AG09309 (cell line): ENCODE measurements at regions not wholly inside any gene's neighbourhood (a gene's known extent, or its start where the extent isn't known, plus 50 kb on each side); places are given as distances from the start of the nearest gene placed in this dataset.

Experiments
- DNase-seq: peaks from one replicate; pipeline ENCODE4 v3.0.0-alpha.2; 2010; ENCODE audit warnings: low read depth
- H3K4me3 ChIP-seq: 2 replicates; pipeline ENCODE4 v1.5.1; 2011; ENCODE audit warnings: mild to moderate bottlenecking, low read depth, low read length, moderate library complexity; ENCODE audit not compliant: control insufficient read depth
- TF ChIP-seq, protein P1 (sequence below): IDR thresholded peaks from 2 replicates; pipeline ENCODE4 v1.5.1; 2011; ENCODE audit warnings: mild to moderate bottlenecking, low read depth, low read length, inconsistent platforms; ENCODE audit not compliant: insufficient read depth, control insufficient read depth; ENCODE audit errors: missing control alignments

DNA sequence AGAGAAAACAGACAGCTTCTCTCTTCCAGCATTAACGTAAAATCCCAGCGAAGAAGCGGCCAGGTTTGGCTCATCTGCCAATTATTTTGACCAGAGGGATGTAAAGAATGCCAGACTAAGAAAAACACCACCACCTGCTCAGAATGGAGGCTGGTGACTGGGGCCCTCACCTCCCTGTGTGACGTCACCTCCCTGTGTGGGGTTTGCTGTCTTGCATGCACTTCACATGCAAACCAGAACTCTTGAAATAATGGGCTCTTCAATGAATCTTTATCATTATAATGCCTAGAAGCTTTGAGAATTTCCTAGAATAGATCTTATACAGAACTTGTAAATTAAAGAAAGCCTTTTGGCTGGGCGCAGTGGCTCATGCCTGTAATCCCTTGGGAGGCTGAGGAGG, 101.8 kb upstream of the WAC start:
- no peak overlapping the region for H3K4me3 ChIP-seq
- DNase-seq = no peak
- TF ChIP-seq, protein P1, sequence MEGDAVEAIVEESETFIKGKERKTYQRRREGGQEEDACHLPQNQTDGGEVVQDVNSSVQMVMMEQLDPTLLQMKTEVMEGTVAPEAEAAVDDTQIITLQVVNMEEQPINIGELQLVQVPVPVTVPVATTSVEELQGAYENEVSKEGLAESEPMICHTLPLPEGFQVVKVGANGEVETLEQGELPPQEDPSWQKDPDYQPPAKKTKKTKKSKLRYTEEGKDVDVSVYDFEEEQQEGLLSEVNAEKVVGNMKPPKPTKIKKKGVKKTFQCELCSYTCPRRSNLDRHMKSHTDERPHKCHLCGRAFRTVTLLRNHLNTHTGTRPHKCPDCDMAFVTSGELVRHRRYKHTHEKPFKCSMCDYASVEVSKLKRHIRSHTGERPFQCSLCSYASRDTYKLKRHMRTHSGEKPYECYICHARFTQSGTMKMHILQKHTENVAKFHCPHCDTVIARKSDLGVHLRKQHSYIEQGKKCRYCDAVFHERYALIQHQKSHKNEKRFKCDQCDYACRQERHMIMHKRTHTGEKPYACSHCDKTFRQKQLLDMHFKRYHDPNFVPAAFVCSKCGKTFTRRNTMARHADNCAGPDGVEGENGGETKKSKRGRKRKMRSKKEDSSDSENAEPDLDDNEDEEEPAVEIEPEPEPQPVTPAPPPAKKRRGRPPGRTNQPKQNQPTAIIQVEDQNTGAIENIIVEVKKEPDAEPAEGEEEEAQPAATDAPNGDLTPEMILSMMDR = no peak

DNA sequence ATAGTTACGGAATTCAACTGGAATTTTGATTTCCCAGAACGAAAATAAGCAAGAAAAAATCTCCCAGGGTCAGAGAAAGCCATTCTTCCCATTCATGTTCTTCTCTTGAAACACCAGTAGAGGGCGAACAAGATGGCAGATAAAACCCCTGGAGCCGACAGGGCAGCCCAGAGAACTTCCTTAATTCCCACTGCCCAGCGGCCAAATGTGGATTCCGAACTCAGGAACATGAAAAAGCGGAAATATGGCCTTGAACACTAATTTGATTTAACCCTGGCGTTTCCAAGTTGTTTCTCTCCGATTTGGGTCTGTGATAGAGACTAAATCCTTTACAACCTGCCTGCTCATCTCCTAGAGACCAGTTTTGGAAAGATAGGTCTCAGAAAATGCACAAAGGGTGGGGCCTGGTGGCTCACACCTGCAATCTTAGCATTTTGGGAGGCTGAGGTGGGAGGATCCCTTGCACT, 100.7 kb upstream of the WAC start:
- H3K4me3 ChIP-seq = no peak overlapping the region
- TF ChIP-seq, protein P1 = peak; percentile 78
- peak; percentile 44 for DNase-seq

DNA sequence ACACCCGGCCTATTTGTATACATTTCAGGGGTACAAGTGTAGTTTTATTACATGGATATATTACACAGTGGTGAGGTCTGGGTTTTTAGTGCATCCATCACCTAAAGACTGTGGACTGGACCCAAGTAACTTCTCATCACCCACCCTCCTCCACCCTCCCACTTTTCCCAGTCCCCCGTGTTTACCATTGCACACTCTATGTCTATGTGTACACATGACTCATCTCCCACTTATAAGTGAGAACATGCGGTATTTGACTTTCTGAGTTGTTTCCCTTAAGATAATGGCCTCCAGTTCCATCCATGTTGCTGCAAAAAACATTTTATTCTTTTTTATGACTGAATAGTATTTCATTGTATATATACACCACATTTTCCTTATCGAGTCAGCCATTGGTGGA, 98.9 kb upstream of the WAC start:
- DNase-seq = no peak
- no peak overlapping the region for H3K4me3 ChIP-seq
- TF ChIP-seq, protein P1 = no peak

DNA sequence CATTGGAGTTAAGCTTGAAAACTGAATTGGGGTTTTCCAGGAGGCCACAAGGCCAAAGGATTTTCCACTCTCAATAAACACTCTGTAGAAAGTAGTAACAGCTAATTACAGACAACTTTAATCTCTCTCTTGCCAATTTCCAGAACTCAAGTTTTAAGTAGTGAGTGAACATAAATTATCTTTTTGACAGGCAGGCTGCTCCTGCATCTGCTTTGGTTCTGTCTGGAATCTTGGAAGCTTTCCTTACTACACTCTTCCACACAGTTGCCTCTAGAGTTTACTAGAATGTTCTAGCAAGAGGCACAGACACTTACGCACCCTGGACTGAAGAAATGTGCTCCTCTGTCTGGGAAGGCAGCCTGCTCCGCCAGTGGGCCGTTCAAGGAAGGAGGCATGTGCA, 90.5 kb upstream of the WAC start:
- DNase-seq = no peak
- TF ChIP-seq, protein P1 = no peak
- no peak overlapping the region for H3K4me3 ChIP-seq

DNA sequence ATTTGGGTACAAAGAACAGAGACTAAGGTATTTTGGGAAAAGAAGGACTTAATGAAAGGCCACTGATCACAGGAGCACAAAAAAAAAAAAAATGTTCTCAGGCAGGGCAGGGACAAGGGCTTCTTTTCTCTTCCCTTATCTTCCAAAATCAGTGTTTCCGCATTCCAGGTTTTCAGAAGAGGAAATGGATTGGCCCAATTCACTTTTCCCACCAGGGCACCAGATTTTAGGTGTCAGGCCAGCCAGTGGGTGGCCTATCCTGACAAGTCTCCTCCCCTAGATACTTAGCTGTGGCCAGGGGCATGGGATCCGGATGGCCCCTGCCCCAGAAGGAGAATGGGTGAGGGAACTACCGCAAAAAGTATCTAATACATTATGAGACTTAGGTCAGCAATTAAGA, 88.9 kb upstream of the WAC start:
- H3K4me3 ChIP-seq = no peak overlapping the region
- DNase-seq = no peak
- TF ChIP-seq, protein P1 = no peak

DNA sequence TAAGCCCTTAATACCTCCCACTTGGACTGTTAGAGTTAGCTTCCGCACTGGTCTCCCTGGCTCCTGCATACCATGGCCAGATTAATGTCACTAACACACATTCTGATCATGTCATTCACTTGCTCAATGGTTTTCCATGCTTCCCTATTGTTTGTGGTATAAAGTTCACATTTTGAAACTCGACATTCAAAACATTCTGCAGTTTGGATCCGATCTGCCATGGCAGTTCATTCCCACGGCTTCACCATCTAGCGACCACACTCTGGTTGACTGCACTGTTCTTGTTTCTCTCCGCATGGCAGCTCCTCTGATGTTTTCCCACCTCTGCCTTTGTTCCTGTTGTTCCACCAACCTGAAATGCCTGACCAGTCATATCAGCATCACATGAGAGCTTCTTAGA, 87.4 kb upstream of the WAC start:
- no peak for DNase-seq
- H3K4me3 ChIP-seq = no peak overlapping the region
- TF ChIP-seq, protein P1 = no peak

DNA sequence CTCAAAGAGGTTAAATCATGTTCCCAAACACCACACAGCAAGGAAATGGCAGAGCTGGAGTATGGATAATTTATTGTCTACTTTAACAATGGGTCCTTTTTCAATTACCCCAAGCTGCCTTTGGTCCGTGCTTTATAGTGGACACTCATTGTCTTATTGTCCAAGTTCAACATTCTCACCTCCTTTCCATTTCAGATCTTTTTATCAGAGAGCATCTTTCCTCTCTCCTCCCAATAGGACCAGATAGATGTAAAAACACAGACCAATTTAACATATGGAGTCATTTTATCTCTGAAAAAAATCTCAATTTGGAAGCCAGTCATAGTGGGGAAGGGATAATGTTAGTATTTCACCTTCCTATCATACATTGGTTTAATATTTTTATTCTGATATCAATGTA, 83.5 kb upstream of the WAC start:
- TF ChIP-seq, protein P1 = no peak
- no peak overlapping the region for H3K4me3 ChIP-seq

More for the DNA sequence above, 83.5 kb upstream of the WAC start:
- DNase-seq = no peak
